Trophoblast cell (in vitro differentiated cells and primary cell): ENCODE measurements at regions not wholly inside any gene's neighbourhood (a gene's known extent, or its start where the extent isn't known, plus 50 kb on each side); places are given as distances from the start of the nearest gene placed in this dataset.

Experiments
- DNase-seq, 2 donors: peaks; one replicate each; pipeline ENCODE4 v3.0.0-alpha.2; 2016
- H2AFZ ChIP-seq: 2 replicates; pipeline ENCODE4 v1.6.1; 2013; ENCODE audit warnings: low read length, moderate library complexity, mild to moderate bottlenecking; ENCODE audit not compliant: insufficient read depth, poor library complexity
- H2AK5ac ChIP-seq: 2 replicates; pipeline ENCODE4 v1.6.1; 2013; ENCODE audit warnings: mild to moderate bottlenecking, low read length
- H2BK120ac ChIP-seq: 2 replicates; pipeline ENCODE4 v1.6.1; 2013; ENCODE audit warnings: low read length, mild to moderate bottlenecking, moderate library complexity; ENCODE audit not compliant: insufficient read depth, poor library complexity
- H2BK12ac ChIP-seq: 2 replicates; pipeline ENCODE4 v1.6.1; 2013; ENCODE audit warnings: mild to moderate bottlenecking, low read length, moderate library complexity
- H2BK5ac ChIP-seq: 2 replicates; pipeline ENCODE4 v1.6.1; 2013; ENCODE audit warnings: low read length, low read depth, moderate library complexity, mild to moderate bottlenecking; ENCODE audit not compliant: poor library complexity
- H3K14ac ChIP-seq: 2 replicates; pipeline ENCODE4 v1.6.1; 2013; ENCODE audit warnings: mild to moderate bottlenecking, low read length
- H3K18ac ChIP-seq: 2 replicates; pipeline ENCODE4 v1.6.1; 2013; ENCODE audit warnings: mild to moderate bottlenecking, low read length
- H3K23ac ChIP-seq: 2 replicates; pipeline ENCODE4 v1.6.1; 2013; ENCODE audit warnings: low read length
- H3K27ac ChIP-seq: 2 replicates; pipeline ENCODE4 v1.5.1; 2013; ENCODE audit warnings: low read depth, mild to moderate bottlenecking, inconsistent platforms, low read length, moderate library complexity
- H3K27me3 ChIP-seq: 2 replicates; pipeline ENCODE4 v1.6.1; 2013; ENCODE audit warnings: inconsistent platforms, mild to moderate bottlenecking, low read length, moderate library complexity; ENCODE audit not compliant: insufficient read depth
- H3K36me3 ChIP-seq, 2 experiments: 1 replicate in 1 of 2; 2 replicates in 1 of 2; pipeline ENCODE4 v1.6.1; 2013; ENCODE audit warnings: low read length in 2 of 2, mild to moderate bottlenecking in 2 of 2, moderate library complexity in 1 of 2; ENCODE audit not compliant: insufficient read depth in 2 of 2, control insufficient read depth in 1 of 2
- H3K4ac ChIP-seq: 2 replicates; pipeline ENCODE4 v1.6.1; 2013; ENCODE audit warnings: low read depth, mild to moderate bottlenecking, low read length, moderate library complexity
- H3K4me1 ChIP-seq, 2 experiments: 1 replicate in 1 of 2; 2 replicates in 1 of 2; pipeline ENCODE4 v1.6.1; 2013; ENCODE audit warnings: low read length in 2 of 2, mild to moderate bottlenecking in 2 of 2, moderate library complexity in 1 of 2; ENCODE audit not compliant: insufficient read depth in 2 of 2, control insufficient read depth in 1 of 2
- H3K4me2 ChIP-seq: 2 replicates; pipeline ENCODE4 v1.6.1; 2013; ENCODE audit warnings: inconsistent platforms, mild to moderate bottlenecking, low read length, moderate library complexity
- H3K4me3 ChIP-seq: 2 replicates; pipeline ENCODE4 v1.5.1; 2013; ENCODE audit warnings: mild to moderate bottlenecking, low read depth, low read length, inconsistent platforms
- H3K79me1 ChIP-seq: one replicate; pipeline ENCODE4 v1.6.1; 2013; ENCODE audit warnings: low read length
- H3K79me2 ChIP-seq: 2 replicates; pipeline ENCODE4 v1.6.1; 2013; ENCODE audit warnings: low read length, mild to moderate bottlenecking; ENCODE audit not compliant: control insufficient read depth, insufficient read depth, poor library complexity
- H3K9ac ChIP-seq: 2 replicates; pipeline ENCODE4 v1.6.1; 2013; ENCODE audit warnings: mild to moderate bottlenecking, low read length
- H3K9me3 ChIP-seq: 2 replicates; pipeline ENCODE4 v1.6.1; 2013; ENCODE audit warnings: low read depth, mild to moderate bottlenecking, control low read depth, inconsistent platforms, low read length; ENCODE audit not compliant: insufficient read depth
- H4K12ac ChIP-seq: 2 replicates; pipeline ENCODE4 v1.6.1; 2013; ENCODE audit warnings: low read depth, mild to moderate bottlenecking, low read length, moderate library complexity
- H4K8ac ChIP-seq: 2 replicates; pipeline ENCODE4 v1.6.1; 2013; ENCODE audit warnings: low read depth, mild to moderate bottlenecking, low read length, moderate library complexity
- H4K91ac ChIP-seq: one replicate; pipeline ENCODE4 v1.6.1; 2013; ENCODE audit warnings: low read depth, mild to moderate bottlenecking, low read length, moderate library complexity
- WGBS: extraction: QIAGEN DNeasy Blood & Tissue Kit; methylation state at CpG from one replicate; pipeline ENCODE4 v1.1.7; 2013; ENCODE audit warnings: missing lambda C conversion rate; ENCODE audit not compliant: insufficient read length, insufficient coverage; ENCODE audit errors: extremely low coverage; 5-methylcytosine and 5-hydroxymethylcytosine counted together

DNA sequence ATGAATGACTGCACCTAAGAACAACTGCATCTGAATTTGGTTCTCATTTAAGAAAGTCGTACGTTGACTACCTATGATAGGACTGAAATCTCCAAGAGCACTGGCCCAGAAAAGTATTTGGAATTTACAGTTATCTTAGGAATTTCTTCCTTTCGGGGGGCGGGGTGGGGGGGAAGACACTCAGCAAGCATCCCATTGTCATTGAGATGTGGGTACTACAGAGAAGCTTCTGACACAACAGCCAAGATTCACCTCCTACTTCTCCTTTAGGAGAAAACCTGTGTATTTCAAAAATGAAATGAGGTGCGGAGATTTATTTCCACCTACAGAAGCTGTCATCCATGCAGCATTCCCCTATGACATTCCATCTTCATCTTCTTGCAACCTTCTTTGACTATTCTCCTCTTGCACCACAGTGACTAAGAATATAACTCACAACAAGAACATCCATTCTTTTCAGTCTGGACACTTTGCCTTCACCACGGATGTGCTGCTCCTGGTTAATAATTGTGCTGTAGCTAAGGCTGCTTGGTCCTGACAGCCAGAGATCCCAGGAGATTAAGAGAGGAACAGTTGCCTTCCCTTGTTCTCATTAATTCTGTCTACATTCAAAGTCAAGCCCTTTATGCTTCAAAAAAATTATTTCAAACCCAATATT, 98.4 kb upstream of the FRMD4A start:
- Histone ChIP-seq H3K4me3 (no peak overlapping the region), H2BK12ac (no peak overlapping the region), H3K4ac (no peak overlapping the region), H3K36me3 (no peaks in the 10 kb centered on the region), H2AK5ac (no peak overlapping the region), H3K9ac (no peak overlapping the region), H3K79me2 (no peaks in the 10 kb centered on the region), H3K4me1 (peaks cover 0 to 7% of the 10 kb centered on the region in 2 experiments), H3K9me3 (peaks cover 2% of the 10 kb centered on the region), H3K14ac (no peak overlapping the region), H3K27ac (no peak overlapping the region), H4K8ac (no peak overlapping the region), H3K27me3 (no peaks in the 10 kb centered on the region), H3K4me2 (no peak overlapping the region), H4K91ac (no peak overlapping the region), H3K79me1 (peaks cover 6% of the 10 kb centered on the region), H3K18ac (no peak overlapping the region), H3K23ac (no peak overlapping the region), H4K12ac (no peak overlapping the region), H2BK5ac (no peak overlapping the region), H2BK120ac (no peak overlapping the region), H2AFZ (no peak overlapping the region)
- DNase-seq, result no peak
- no CpG with 5 or more reads among the region's 6 CpGs for WGBS

DNA sequence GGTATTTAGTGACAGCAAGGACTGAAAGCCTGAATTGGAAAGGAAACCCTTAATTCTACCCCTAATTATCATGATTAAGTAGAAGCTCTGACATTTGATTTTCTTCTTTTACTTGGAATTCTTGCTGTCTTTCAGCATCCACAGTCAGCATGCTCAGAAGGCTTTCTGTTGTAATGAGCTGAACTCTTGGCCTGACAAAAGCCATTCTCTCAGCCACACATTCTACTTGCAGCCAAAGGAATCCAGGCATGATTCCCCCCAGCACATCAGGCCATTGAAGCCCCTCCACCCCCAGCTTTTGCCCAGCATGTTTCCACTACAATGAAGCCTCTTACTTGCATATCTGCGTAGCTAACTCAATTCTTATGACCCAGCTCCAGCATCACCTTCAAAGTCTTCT, 94.3 kb upstream of the FRMD4A start:
- no CpG with 5 or more reads among the region's 1 CpG for WGBS
- Histone ChIP-seq H4K91ac (no peak overlapping the region), H2BK5ac (no peak overlapping the region), H3K18ac (no peak overlapping the region), H2BK12ac (no peak overlapping the region), H2AK5ac (no peak overlapping the region), H3K27me3 (no peaks in the 10 kb centered on the region), H3K4me1 (peaks cover 0 to 8% of the 10 kb centered on the region in 2 experiments), H2BK120ac (no peak overlapping the region), H3K23ac (no peak overlapping the region), H2AFZ (no peak overlapping the region), H3K9me3 (peaks cover 2% of the 10 kb centered on the region), H3K4me3 (no peak overlapping the region), H4K8ac (no peak overlapping the region), H3K79me2 (no peaks in the 10 kb centered on the region), H3K27ac (no peak overlapping the region), H3K4ac (no peak overlapping the region), H3K9ac (no peak overlapping the region), H3K79me1 (peaks cover 11% of the 10 kb centered on the region), H3K14ac (no peak overlapping the region), H4K12ac (no peak overlapping the region), H3K36me3 (no peaks in the 10 kb centered on the region), H3K4me2 (no peak overlapping the region)
- no peak for DNase-seq

GRCh38 chr10:14423111-14423744, 92.5 kb upstream of the FRMD4A start:
- peak overlapping the region; percentile 39 for H2AK5ac ChIP-seq
- H3K4ac ChIP-seq, result no peak overlapping the region
- H3K4me2 ChIP-seq, result no peak overlapping the region
- no peak overlapping the region for H3K9ac ChIP-seq
- no peak overlapping the region for H4K12ac ChIP-seq
- H3K9me3 ChIP-seq, result peaks cover 2% of the 10 kb centered on the region
- no peaks in the 10 kb centered on the region for H3K36me3 ChIP-seq
- H3K79me2 ChIP-seq, result no peaks in the 10 kb centered on the region
- no peak overlapping the region for H4K8ac ChIP-seq
- no peak overlapping the region for H3K23ac ChIP-seq
- peak overlapping the region; percentile 18 for H2BK12ac ChIP-seq
- H2BK120ac ChIP-seq, result peak overlapping the region; percentile 2
- 100% methylated on average over 1 of the region's 6 CpGs for WGBS
- no peak overlapping the region for H3K27ac ChIP-seq
- H3K18ac ChIP-seq, result no peak overlapping the region
- peak overlapping the region; percentile 7 for H4K91ac ChIP-seq
- H3K27me3 ChIP-seq, result no peaks in the 10 kb centered on the region
- no peak overlapping the region for H3K4me3 ChIP-seq
- H2AFZ ChIP-seq, result peak overlapping the region; percentile 63
- H3K79me1 ChIP-seq, result peaks cover 13% of the 10 kb centered on the region
- DNase-seq, result no peak
- no peak overlapping the region for H2BK5ac ChIP-seq
- H3K4me1 ChIP-seq, result peaks cover 0 to 6% of the 10 kb centered on the region in 2 experiments
- H3K14ac ChIP-seq, result peak overlapping the region; percentile 32

DNA sequence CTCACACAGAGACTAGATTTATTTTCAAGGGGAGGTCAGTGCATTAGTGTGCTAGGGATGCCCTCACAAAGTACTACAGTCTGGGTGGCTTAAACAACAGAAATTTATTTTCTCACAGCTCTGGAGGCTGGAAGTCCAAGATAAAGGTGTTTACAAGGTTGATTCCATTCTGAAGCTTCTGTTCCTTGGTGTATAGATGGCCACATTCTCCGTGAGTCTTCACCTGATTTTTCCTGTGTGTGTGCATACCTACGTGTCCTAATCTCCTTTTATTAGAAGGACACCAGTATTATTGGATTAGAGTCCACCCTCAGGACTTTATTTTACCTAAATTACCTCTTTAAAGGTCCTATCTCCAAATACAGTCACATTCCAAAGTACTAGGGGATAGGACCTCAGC, 91.7 kb upstream of the FRMD4A start:
- peak overlapping the region; percentile 83 for H2AK5ac ChIP-seq
- H3K14ac ChIP-seq, result peak overlapping the region; percentile 53
- H3K36me3 ChIP-seq, result no peaks in the 10 kb centered on the region
- no peak overlapping the region for H3K27ac ChIP-seq
- peaks cover 0 to 6% of the 10 kb centered on the region in 2 experiments for H3K4me1 ChIP-seq
- peak overlapping the region; percentile 50 for H4K8ac ChIP-seq
- H3K4me2 ChIP-seq, result no peak overlapping the region
- WGBS, result no CpG with 5 or more reads among the region's 2 CpGs
- peaks cover 2% of the 10 kb centered on the region for H3K9me3 ChIP-seq
- peak overlapping the region; percentile 19 for H2BK5ac ChIP-seq
- H3K79me1 ChIP-seq, result peaks cover 14% of the 10 kb centered on the region
- H3K18ac ChIP-seq, result no peak overlapping the region
- H3K4ac ChIP-seq, result no peak overlapping the region
- no peaks in the 10 kb centered on the region for H3K27me3 ChIP-seq
- H4K91ac ChIP-seq, result peak overlapping the region; percentile 5
- H3K4me3 ChIP-seq, result no peak overlapping the region
- no peak overlapping the region for H2AFZ ChIP-seq
- H2BK12ac ChIP-seq, result no peak overlapping the region
- no peak overlapping the region for H2BK120ac ChIP-seq
- no peaks in the 10 kb centered on the region for H3K79me2 ChIP-seq
- no peak for DNase-seq
- H3K23ac ChIP-seq, result no peak overlapping the region
- H3K9ac ChIP-seq, result no peak overlapping the region
- H4K12ac ChIP-seq, result no peak overlapping the region
